SK-N-SH (cell line): ENCODE measurements at regions not wholly inside any gene's neighbourhood (a gene's known extent, or its start where the extent isn't known, plus 50 kb on each side); places are given as distances from the start of the nearest gene placed in this dataset.

Experiments
- CTCF ChIA-PET: fragments of 300-600, 350-600 bp; formaldehyde crosslinking; extraction: SDS; loops from one replicate; lab custom pipeline; 2021; lab: Yijun Ruan, JAX
- POLR2A ChIA-PET: fragments of 350-600 bp; sonication (Branson Sonifier 250); formaldehyde crosslinking; extraction: SDS; loops from one replicate; lab custom pipeline; 2020; ENCODE audit warnings: antibody characterized with exemption, inconsistent platforms; lab: Yijun Ruan, JAX
- DNase-seq: peaks from one replicate; pipeline ENCODE4 v3.0.0; 2012
- H2AFZ ChIP-seq: fragments of 200-600 bp; sonication (generic); 2 replicates; pipeline ENCODE4 v1.8.1; 2016; ENCODE audit warnings: antibody characterized with exemption, mild to moderate bottlenecking, low read depth
- H3F3A ChIP-seq: fragments of 200-600 bp; sonication (generic); replicated peaks from 2 replicates; pipeline ENCODE3; 2016; ENCODE audit warnings: antibody characterized with exemption, mild to moderate bottlenecking; ENCODE audit not compliant: insufficient read depth
- H3K27ac ChIP-seq, 2 experiments: fragments of 200-500 bp in 1 of 2; fragments of 200-600 bp in 1 of 2; sonication (Bioruptor generic) in 1 of 2; sonication (generic), shearing (Covaris generic) in 1 of 2; 2 replicates each; pipeline versions ENCODE4 v1.5.1 to v1.6.1; 2014 to 2016; ENCODE audit warnings: low read depth in 2 of 2, inconsistent platforms in 1 of 2, low read length in 1 of 2, mild to moderate bottlenecking in 1 of 2, mixed read lengths in 1 of 2
- H3K27me3 ChIP-seq: fragments of 200-600 bp; sonication (generic), shearing (Covaris generic); 2 replicates; pipeline ENCODE4 v1.6.1; 2016; ENCODE audit warnings: mixed run types; ENCODE audit not compliant: insufficient read depth
- H3K36me3 ChIP-seq, 2 experiments: fragments of 200-500 bp in 1 of 2; fragments of 200-600 bp in 1 of 2; sonication (Bioruptor generic) in 1 of 2; sonication (generic) in 1 of 2; replicated peaks in 1 of 2; 2 replicates each; pipeline versions ENCODE3 to v1.5.1; 2014 to 2016; ENCODE audit warnings: low read length in 1 of 2, mild to moderate bottlenecking in 1 of 2; ENCODE audit not compliant: insufficient read depth in 2 of 2, control insufficient read depth in 1 of 2
- H3K4me1 ChIP-seq, 2 experiments: fragments of 200-500 bp in 1 of 2; fragments of 200-600 bp in 1 of 2; sonication (Bioruptor generic) in 1 of 2; sonication (generic), shearing (Covaris generic) in 1 of 2; 2 replicates each; pipeline versions ENCODE4 v1.5.1 to v1.6.1; 2014 to 2016; ENCODE audit warnings: low read depth in 1 of 2, low read length in 1 of 2, mixed run types in 1 of 2; ENCODE audit not compliant: insufficient read depth in 2 of 2, control insufficient read depth in 1 of 2
- H3K4me2 ChIP-seq: fragments of 200-600 bp; sonication (generic), shearing (Covaris generic); 2 replicates; pipeline ENCODE4 v1.6.1; 2017; ENCODE audit warnings: mixed run types
- H3K4me3 ChIP-seq, 2 experiments: fragments of 200-500 bp in 1 of 2; fragments of 200-600 bp in 1 of 2; sonication (Bioruptor generic) in 1 of 2; sonication (generic), shearing (Covaris generic) in 1 of 2; 2 replicates each; pipeline versions ENCODE4 v1.5.1 to v1.8.1; 2014 to 2016; ENCODE audit warnings: low read depth in 2 of 2, inconsistent platforms in 1 of 2, low read length in 1 of 2, mild to moderate bottlenecking in 1 of 2, mixed read lengths in 1 of 2, moderate library complexity in 1 of 2
- H3K79me2 ChIP-seq: fragments of 200-600 bp; sonication (generic); 2 replicates; pipeline ENCODE4 v1.8.1; 2017; ENCODE audit warnings: mild to moderate bottlenecking; ENCODE audit not compliant: insufficient read depth
- H3K9ac ChIP-seq: fragments of 200-600 bp; sonication (generic); 2 replicates; pipeline ENCODE4 v1.6.1; 2017; ENCODE audit warnings: mixed run types
- H3K9me2 ChIP-seq: fragments of 200-600 bp; sonication (generic); 2 replicates; pipeline ENCODE4 v1.6.1; 2017; ENCODE audit warnings: mixed run types
- H3K9me3 ChIP-seq: fragments of 200-600 bp; sonication (generic); 2 replicates; pipeline ENCODE4 v1.6.1; 2017; ENCODE audit warnings: mixed run types, mild to moderate bottlenecking, moderate library complexity
- H4K20me1 ChIP-seq: fragments of 200-600 bp; sonication (generic); 2 replicates; pipeline ENCODE4 v1.6.1; 2017; ENCODE audit warnings: mild to moderate bottlenecking, mixed run types; ENCODE audit not compliant: insufficient read depth
- ELF1 ChIP-seq: IDR thresholded peaks from 2 replicates; pipeline ENCODE4 v1.4.0; 2012
- EP300 ChIP-seq, 2 experiments: IDR thresholded peaks; 2 replicates each; pipeline versions ENCODE4 v1.4.0 to v1.6.1; 2012; ENCODE audit warnings: borderline replicate concordance in 1 of 2, low read depth in 1 of 2, low read length in 1 of 2
- EZH2phosphoT487 ChIP-seq: fragments of 200-600 bp; sonication (generic); IDR thresholded peaks from 2 replicates; pipeline ENCODE4 v1.6.1; 2017; ENCODE audit warnings: low read depth, mixed run types, mild to moderate bottlenecking, antibody characterized with exemption, moderate library complexity, borderline replicate concordance
- FOXM1 ChIP-seq: IDR thresholded peaks from 2 replicates; pipeline ENCODE4 v1.4.0; 2012; ENCODE audit warnings: low read depth, mild to moderate bottlenecking
- GABPA ChIP-seq: IDR thresholded peaks from 2 replicates; pipeline ENCODE4 v1.4.0; 2012; ENCODE audit warnings: low read depth, mild to moderate bottlenecking
- GATA2 ChIP-seq: sonication (generic); formaldehyde crosslinking; IDR thresholded peaks from 2 replicates; pipeline ENCODE4 v1.5.0; 2020; ENCODE audit warnings: mild to moderate bottlenecking, missing genetic modification reagents
- JUND ChIP-seq: IDR thresholded peaks from 2 replicates; pipeline ENCODE4 v1.4.0; 2012
- MAX ChIP-seq: IDR thresholded peaks from 2 replicates; pipeline ENCODE4 v1.4.0; 2012; ENCODE audit warnings: low read depth
- MEF2A ChIP-seq: IDR thresholded peaks from 2 replicates; pipeline ENCODE4 v1.4.0; 2012; ENCODE audit warnings: low read depth, borderline replicate concordance
- MXI1 ChIP-seq: IDR thresholded peaks from 2 replicates; pipeline ENCODE4 v1.6.1; 2012; ENCODE audit warnings: mild to moderate bottlenecking, low read depth, low read length, improper control_type of control experiment
- REST ChIP-seq: IDR thresholded peaks from 2 replicates; pipeline ENCODE4 v1.6.1; 2012; ENCODE audit warnings: mild to moderate bottlenecking, low read depth, low read length, moderate library complexity
- SMC3 ChIP-seq: IDR thresholded peaks from 2 replicates; pipeline ENCODE4 v1.6.1; 2012; ENCODE audit warnings: low read depth, low read length, improper control_type of control experiment
- TCF12 ChIP-seq: IDR thresholded peaks from 2 replicates; pipeline ENCODE4 v1.4.0; 2012
- TEAD4 ChIP-seq: IDR thresholded peaks from 2 replicates; pipeline ENCODE4 v1.4.0; 2012; ENCODE audit warnings: mild to moderate bottlenecking, borderline replicate concordance; ENCODE audit not compliant: insufficient read depth
- YY1 ChIP-seq: IDR thresholded peaks from 2 replicates; pipeline ENCODE4 v1.4.0; 2012; ENCODE audit warnings: low read depth, mild to moderate bottlenecking
- ZBTB33 ChIP-seq: IDR thresholded peaks from 2 replicates; pipeline ENCODE4 v1.4.0; 2012; ENCODE audit warnings: low read depth, borderline replicate concordance
- WGBS: methylation state at CpG from one replicate; pipeline ENCODE4 v1.1.6; 2017; ENCODE audit warnings: low lambda C conversion rate; 5-methylcytosine and 5-hydroxymethylcytosine counted together
- TF ChIP-seq, protein P1 (sequence below): IDR thresholded peaks from 2 replicates; pipeline ENCODE4 v1.4.0; 2012; ENCODE audit warnings: low read depth, borderline replicate concordance
- TF ChIP-seq, protein P2 (sequence below): fragments of 150-350 bp; IDR thresholded peaks from 2 replicates; pipeline ENCODE4 v1.6.1; 2017; ENCODE audit warnings: antibody characterized with exemption, low read length, low read depth, borderline replicate concordance

- no peak for TF ChIP-seq SMC3
Measured at GRCh38 chr20:57977141-57977540, 251.3 kb downstream of the ANKRD60 start (continued).

GRCh38 chr20:57974863-57975262 lies 253.6 kb downstream of the ANKRD60 start:
- H3K4me2 ChIP-seq: no peak overlapping the region
- H3F3A ChIP-seq: no peaks in the 10 kb centered on the region
- H3K36me3 ChIP-seq: no peaks in the 10 kb centered on the region
- WGBS: 76% methylated on average over 3 of the region's 3 CpGs
- no peak overlapping the region for H3K27ac ChIP-seq
- H3K4me1 ChIP-seq: peaks cover 0 to 27% of the 10 kb centered on the region in 2 experiments; a peak in 1 of 4 replicates
- POLR2A ChIA-PET: no interaction called here
- no peak overlapping the region for H3K4me3 ChIP-seq
- no peaks in the 10 kb centered on the region for H3K9me2 ChIP-seq
- no peak overlapping the region for H2AFZ ChIP-seq
- H3K9me3 ChIP-seq: no peaks in the 10 kb centered on the region
- TF ChIP-seq, protein P1, sequence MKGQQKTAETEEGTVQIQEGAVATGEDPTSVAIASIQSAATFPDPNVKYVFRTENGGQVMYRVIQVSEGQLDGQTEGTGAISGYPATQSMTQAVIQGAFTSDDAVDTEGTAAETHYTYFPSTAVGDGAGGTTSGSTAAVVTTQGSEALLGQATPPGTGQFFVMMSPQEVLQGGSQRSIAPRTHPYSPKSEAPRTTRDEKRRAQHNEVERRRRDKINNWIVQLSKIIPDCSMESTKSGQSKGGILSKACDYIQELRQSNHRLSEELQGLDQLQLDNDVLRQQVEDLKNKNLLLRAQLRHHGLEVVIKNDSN: no peak
- TF ChIP-seq MAX (no peak), SMC3 (no peak), EP300 (IDR thresholded peaks at IDR 0.05; ENCODE audit: borderline replicate concordance in 1 of 2, low read depth in 1 of 2, low read length in 1 of 2) (no peak), JUND (no peak), FOXM1 (no peak), GABPA (no peak), GATA2 (CRISPR knock-in tag) (no peak), TCF12 (no peak), EZH2phosphoT487 (no peak), TEAD4 (no peak), MXI1 (no peak), YY1 (no peak)
- TF ChIP-seq, protein P2, sequence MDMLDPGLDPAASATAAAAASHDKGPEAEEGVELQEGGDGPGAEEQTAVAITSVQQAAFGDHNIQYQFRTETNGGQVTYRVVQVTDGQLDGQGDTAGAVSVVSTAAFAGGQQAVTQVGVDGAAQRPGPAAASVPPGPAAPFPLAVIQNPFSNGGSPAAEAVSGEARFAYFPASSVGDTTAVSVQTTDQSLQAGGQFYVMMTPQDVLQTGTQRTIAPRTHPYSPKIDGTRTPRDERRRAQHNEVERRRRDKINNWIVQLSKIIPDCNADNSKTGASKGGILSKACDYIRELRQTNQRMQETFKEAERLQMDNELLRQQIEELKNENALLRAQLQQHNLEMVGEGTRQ: no peak
- CTCF ChIA-PET: interaction anchor here (1.1 kb wide), 1 partner anchor 73 kb away, joined by 3 read pairs; no protein-coding TSS in a partner anchor
- no peak overlapping the region for H3K9ac ChIP-seq
- H4K20me1 ChIP-seq: no peaks in the 10 kb centered on the region
- DNase-seq: no peak
- H3K27me3 ChIP-seq: no peaks in the 10 kb centered on the region
- H3K79me2 ChIP-seq: no peaks in the 10 kb centered on the region

DNA sequence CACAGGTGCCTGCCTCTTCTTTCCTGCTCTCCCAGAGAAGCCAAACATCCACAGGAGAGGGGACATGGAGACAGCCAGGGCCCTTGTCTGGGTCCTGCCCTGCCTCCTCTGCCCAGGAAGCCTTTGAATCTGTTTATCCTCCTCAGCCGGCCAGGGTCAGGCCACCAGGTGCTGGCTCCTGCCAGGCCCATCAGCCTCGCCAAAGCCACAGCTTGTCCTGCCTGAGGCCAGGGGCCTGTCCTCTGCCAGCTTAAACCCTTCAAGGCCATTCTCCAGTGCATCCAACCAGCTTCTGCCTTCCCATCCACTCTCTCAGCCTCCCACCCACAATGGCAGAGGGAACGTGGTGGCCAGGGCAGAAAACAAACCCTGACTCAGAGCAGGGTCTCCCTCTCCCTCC lies 254.6 kb downstream of the ANKRD60 start:
- no peaks in the 10 kb centered on the region for H3F3A ChIP-seq
- no peak overlapping the region for H3K9ac ChIP-seq
- ChIA-PET POLR2A (no interaction called here), CTCF (interaction anchor here (1.1 kb wide), 1 partner anchor 74 kb away, joined by 3 read pairs; no protein-coding TSS in a partner anchor)
- H3K9me2 ChIP-seq: no peaks in the 10 kb centered on the region
- H3K4me1 ChIP-seq: peaks cover 0 to 21% of the 10 kb centered on the region in 2 experiments; a peak in 1 of 4 replicates
- H3K36me3 ChIP-seq: no peaks in the 10 kb centered on the region
- H3K4me2 ChIP-seq: no peak overlapping the region
- H3K79me2 ChIP-seq: no peaks in the 10 kb centered on the region
- no peak for DNase-seq
- H2AFZ ChIP-seq: no peak overlapping the region
- peak overlapping the region in 1 of 2 experiments; percentile 44; a peak in 1 of 4 replicates for H3K27ac ChIP-seq
- no peaks in the 10 kb centered on the region for H3K27me3 ChIP-seq
- WGBS: 75% methylated on average over 2 of the region's 3 CpGs
- H3K9me3 ChIP-seq: no peaks in the 10 kb centered on the region
- H4K20me1 ChIP-seq: no peaks in the 10 kb centered on the region
- no peak overlapping the region for H3K4me3 ChIP-seq
- TF ChIP-seq REST: no peak
- TF ChIP-seq, protein P1: no peak
- TF ChIP-seq ZBTB33: no peak
- no peak for TF ChIP-seq MEF2A
- no peak for TF ChIP-seq TEAD4
- TF ChIP-seq ELF1: no peak
